ENCODE measurements at regions not wholly inside any gene's neighbourhood (a gene's known extent, or its start where the extent isn't known, plus 50 kb on each side); places are given as distances from the start of the nearest gene placed in this dataset.

GRCh38 chr1:79363430-79363829 lies 356.9 kb upstream of the ADGRL4 start:
- TF ChIP-seq CTCF (IDR thresholded peaks at IDR 0.05) (no peak), POLR2A (IDR thresholded peaks at IDR 0.05) (no peak)
- DNase-seq, result no peak
- Histone ChIP-seq H3K4me3 (no peak overlapping the region), H3K36me3 (ENCODE audit: low read depth, missing control alignments) (no peaks in the 10 kb centered on the region), H3K9me3 (no peaks in the 10 kb centered on the region), H3K27me3 (no peaks in the 10 kb centered on the region), H3K4me1 (no peaks in the 10 kb centered on the region), H3K27ac (no peak overlapping the region)
- intact Hi-C loops (cut with DNase I; ENCODE audit: low total_unique reads), result no loop called here

- 84 to 91% methylated on average over 3 of the region's 3 CpGs for WGBS, 2 donors
- Histone ChIP-seq H3K27me3 (no peaks in the 10 kb centered on the region), H3K4me1 (no peaks in the 10 kb centered on the region), H3K36me3 (ENCODE audit: low read depth, missing control alignments) (no peaks in the 10 kb centered on the region), H3K4me3 (no peak overlapping the region), H3K27ac (no peak overlapping the region), H3K9me3 (no peaks in the 10 kb centered on the region)
- intact Hi-C loops (cut with DNase I; ENCODE audit: low total_unique reads), result no loop called here
- TF ChIP-seq CTCF (IDR thresholded peaks at IDR 0.05) (peak in 1 of 3 experiments; percentile 20), POLR2A (IDR thresholded peaks at IDR 0.05) (no peak)
- no peak for DNase-seq
Observed at GRCh38 chr1:79362470-79362869, 355.9 kb upstream of the ADGRL4 start.

GRCh38 chr1:79355090-79355489 lies 348.6 kb upstream of the ADGRL4 start:
- H3K4me1 ChIP-seq, result no peaks in the 10 kb centered on the region
- intact Hi-C loops (cut with DNase I; ENCODE audit: low total_unique reads), result no loop called here
- WGBS, 2 donors, result 80 to 88% methylated on average over 4 of the region's 4 CpGs
- no peak overlapping the region for H3K4me3 ChIP-seq
- no peaks in the 10 kb centered on the region for H3K9me3 ChIP-seq
- no peak for DNase-seq
- H3K27me3 ChIP-seq, result no peaks in the 10 kb centered on the region
- no peaks in the 10 kb centered on the region for H3K36me3 ChIP-seq (ENCODE audit: low read depth, missing control alignments)
- H3K27ac ChIP-seq, result no peak overlapping the region
- no peak for TF ChIP-seq CTCF (IDR thresholded peaks at IDR 0.05)
- no peak for TF ChIP-seq POLR2A (IDR thresholded peaks at IDR 0.05)

GRCh38 chr1:79353224-79353623 lies 346.7 kb upstream of the ADGRL4 start:
- Histone ChIP-seq H3K4me1 (no peaks in the 10 kb centered on the region), H3K27me3 (no peaks in the 10 kb centered on the region), H3K36me3 (ENCODE audit: low read depth, missing control alignments) (no peaks in the 10 kb centered on the region), H3K9me3 (no peaks in the 10 kb centered on the region), H3K4me3 (no peak overlapping the region), H3K27ac (no peak overlapping the region)
- DNase-seq, result peak; percentile 61
- 54 to 64% methylated on average over 4 of the region's 4 CpGs for WGBS, 2 donors
- TF ChIP-seq CTCF (IDR thresholded peaks at IDR 0.05) (peak in 2 of 3 experiments; percentile 22 to 39), POLR2A (IDR thresholded peaks at IDR 0.05) (no peak)
- intact Hi-C loops (cut with DNase I; ENCODE audit: low total_unique reads), result no loop called here

GRCh38 chr1:79326875-79327274 lies 320.3 kb upstream of the ADGRL4 start:
- no peaks in the 10 kb centered on the region for H3K9me3 ChIP-seq
- no peak for DNase-seq
- WGBS, 2 donors, result 84 to 88% methylated on average over 3 of the region's 3 CpGs
- no peak overlapping the region for H3K27ac ChIP-seq
- H3K4me3 ChIP-seq, result no peak overlapping the region
- H3K4me1 ChIP-seq, result no peaks in the 10 kb centered on the region
- H3K36me3 ChIP-seq (ENCODE audit: low read depth, missing control alignments), result no peaks in the 10 kb centered on the region
- H3K27me3 ChIP-seq, result no peaks in the 10 kb centered on the region
- no peak for TF ChIP-seq CTCF (IDR thresholded peaks at IDR 0.05)
- TF ChIP-seq POLR2A (IDR thresholded peaks at IDR 0.05), result no peak
- intact Hi-C loops (cut with DNase I; ENCODE audit: low total_unique reads), result no loop called here
